ENCODE measurements at regions not wholly inside any gene's neighbourhood (a gene's known extent, or its start where the extent isn't known, plus 50 kb on each side); places are given as distances from the start of the nearest gene placed in this dataset.
"Not testable (repeated sequence)": the region's sequence is repeated elsewhere in the genome, so short reads cannot be mapped to it uniquely, and the experiment has no call there.

DNA sequence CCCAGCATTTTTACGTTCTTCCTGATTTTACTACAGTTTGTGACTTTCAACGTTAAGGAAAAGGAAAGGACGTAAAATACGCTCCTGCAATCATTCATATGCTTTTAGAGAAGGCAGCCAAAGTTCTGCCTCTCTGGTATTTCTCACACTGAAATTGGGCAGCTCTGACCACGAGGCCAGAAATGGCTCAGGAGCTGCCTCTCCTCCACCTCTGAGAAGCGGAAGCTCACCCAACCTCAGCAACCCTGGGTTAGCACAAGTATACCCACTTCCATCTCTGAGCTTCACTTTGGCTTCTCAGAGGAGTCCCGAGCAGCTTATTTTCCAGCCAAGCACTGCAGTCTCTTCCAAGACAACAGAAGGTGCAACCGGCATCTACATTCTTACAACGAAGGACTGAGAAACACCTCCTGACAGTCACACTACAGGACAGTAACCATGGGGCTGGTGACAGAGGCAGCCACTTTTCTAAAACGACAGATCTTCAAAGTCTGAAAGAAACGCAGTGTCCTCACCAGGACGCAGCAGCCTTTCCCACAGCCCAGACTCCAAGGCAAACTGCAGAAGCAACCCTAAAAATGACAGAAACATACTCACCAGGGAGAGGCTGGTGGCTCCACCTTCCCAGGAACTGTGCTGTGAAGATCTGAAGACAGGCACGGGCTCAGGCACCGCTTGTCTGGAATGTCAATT, 373.7 kb downstream of the BCL2L11 start:
- not testable (repeated sequence) for DNase-seq (ENCODE audit: low spot score); H3K36me3 Mint-ChIP-seq (ENCODE audit: low read depth); H3K9me3 Mint-ChIP-seq (ENCODE audit: low read depth); H3K27me3 Mint-ChIP-seq (ENCODE audit: low read depth)
- Mint-ChIP-seq H3K4me1 (ENCODE audit: low read depth) (peaks cover 33% of the 10 kb centered on the region), H3K4me3 (ENCODE audit: unreplicated experiment) (peak overlapping the region; percentile 65), H3K27ac (ENCODE audit: unreplicated experiment) (peak overlapping the region; percentile 70)

DNA sequence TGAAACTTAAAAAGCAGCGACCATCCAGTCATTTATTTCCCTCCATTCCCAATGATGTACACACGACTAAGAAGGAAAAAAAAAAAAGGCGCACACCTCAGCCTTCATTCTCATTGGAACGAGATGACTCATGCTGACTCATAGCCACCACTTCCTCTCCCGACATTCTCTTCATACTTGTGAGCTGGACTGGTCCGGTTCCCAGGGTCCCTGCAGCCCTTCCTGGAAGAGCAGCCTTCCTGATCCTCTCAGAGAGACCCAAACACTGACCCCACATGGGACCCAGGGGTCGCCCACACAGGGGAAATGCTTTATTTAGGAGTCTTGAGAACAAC, 374.2 kb downstream of the BCL2L11 start:
- H3K4me3 Mint-ChIP-seq (ENCODE audit: unreplicated experiment), result peak overlapping the region; percentile 65

DNA sequence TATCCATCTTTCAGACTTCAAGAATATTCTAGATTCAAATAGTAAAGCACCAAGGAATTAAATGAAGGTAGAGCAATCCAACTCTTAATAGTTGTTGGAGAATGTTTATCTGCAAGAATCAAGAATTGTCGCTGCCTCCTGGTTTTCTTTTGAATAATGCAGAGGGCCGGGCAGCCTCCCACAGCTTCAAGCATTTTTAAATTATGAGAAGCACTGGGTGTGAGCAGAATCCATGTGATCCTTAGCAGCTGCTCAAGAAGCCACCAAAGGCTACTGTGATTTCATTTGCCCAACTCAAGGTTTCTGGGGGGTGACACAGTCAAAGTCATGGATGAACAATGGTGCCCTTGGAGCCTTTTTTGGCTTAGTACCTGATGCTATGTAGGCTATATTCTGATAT, 374.9 kb downstream of the BCL2L11 start:
- peaks cover 32% of the 10 kb centered on the region for H3K4me1 Mint-ChIP-seq (ENCODE audit: low read depth)
- peak overlapping the region; percentile 83 for H3K27ac Mint-ChIP-seq (ENCODE audit: unreplicated experiment)
- not testable (repeated sequence) for DNase-seq (ENCODE audit: low spot score); H3K36me3 Mint-ChIP-seq (ENCODE audit: low read depth); H3K4me3 Mint-ChIP-seq (ENCODE audit: unreplicated experiment); H3K27me3 Mint-ChIP-seq (ENCODE audit: low read depth); H3K9me3 Mint-ChIP-seq (ENCODE audit: low read depth)

More for the DNA sequence above, 374.2 kb downstream of the BCL2L11 start:
- H3K9me3 Mint-ChIP-seq (ENCODE audit: low read depth); H3K36me3 Mint-ChIP-seq (ENCODE audit: low read depth); DNase-seq (ENCODE audit: low spot score); H3K27me3 Mint-ChIP-seq (ENCODE audit: low read depth): not testable (repeated sequence)
- peaks cover 33% of the 10 kb centered on the region for H3K4me1 Mint-ChIP-seq (ENCODE audit: low read depth)
- H3K27ac Mint-ChIP-seq (ENCODE audit: unreplicated experiment), result peak overlapping the region; percentile 70

DNA sequence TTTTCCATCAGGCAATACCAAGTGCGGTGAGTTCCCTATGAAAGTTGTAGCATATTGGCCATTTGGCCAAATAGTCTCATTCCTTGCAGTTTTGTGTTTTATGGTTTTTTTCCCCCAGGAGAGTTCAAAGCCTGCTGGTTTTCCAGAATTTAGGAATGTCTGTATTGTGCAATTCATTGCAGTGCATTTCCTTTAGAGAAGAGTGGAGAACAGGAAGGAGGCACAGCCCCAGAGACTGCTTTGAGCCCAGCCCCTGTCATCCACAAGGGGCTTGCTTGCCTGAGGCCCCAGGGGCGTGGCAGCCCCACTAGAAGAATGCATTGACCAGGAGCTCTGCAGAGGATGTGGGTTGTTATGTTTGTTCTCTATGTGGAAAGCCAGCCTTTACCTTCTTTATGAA, 375.5 kb downstream of the BCL2L11 start:
- DNase-seq (ENCODE audit: low spot score), result not testable (repeated sequence)

GRCh38 chr2:111496860-111497259, 376.1 kb downstream of the BCL2L11 start:
- not testable (repeated sequence) for H3K9me3 Mint-ChIP-seq (ENCODE audit: low read depth); DNase-seq (ENCODE audit: low spot score); H3K4me3 Mint-ChIP-seq (ENCODE audit: unreplicated experiment); H3K27me3 Mint-ChIP-seq (ENCODE audit: low read depth); H3K36me3 Mint-ChIP-seq (ENCODE audit: low read depth)
- Mint-ChIP-seq H3K27ac (ENCODE audit: unreplicated experiment) (peak overlapping the region; percentile 41), H3K4me1 (ENCODE audit: low read depth) (peaks cover 24% of the 10 kb centered on the region)

More for the DNA sequence above, 375.5 kb downstream of the BCL2L11 start:
- Mint-ChIP-seq H3K27ac (ENCODE audit: unreplicated experiment) (peak overlapping the region; percentile 83), H3K4me1 (ENCODE audit: low read depth) (peaks cover 29% of the 10 kb centered on the region)
- not testable (repeated sequence) for H3K4me3 Mint-ChIP-seq (ENCODE audit: unreplicated experiment); H3K36me3 Mint-ChIP-seq (ENCODE audit: low read depth); H3K9me3 Mint-ChIP-seq (ENCODE audit: low read depth); H3K27me3 Mint-ChIP-seq (ENCODE audit: low read depth)

GRCh38 chr2:111497270-111497669, 376.6 kb downstream of the BCL2L11 start:
- H3K36me3 Mint-ChIP-seq (ENCODE audit: low read depth); H3K4me3 Mint-ChIP-seq (ENCODE audit: unreplicated experiment); H3K9me3 Mint-ChIP-seq (ENCODE audit: low read depth); DNase-seq (ENCODE audit: low spot score); H3K27me3 Mint-ChIP-seq (ENCODE audit: low read depth): not testable (repeated sequence)
- peaks cover 22% of the 10 kb centered on the region for H3K4me1 Mint-ChIP-seq (ENCODE audit: low read depth)
- peak overlapping the region; percentile 94 for H3K27ac Mint-ChIP-seq (ENCODE audit: unreplicated experiment)

GRCh38 chr2:111500536-111501062, 379.9 kb downstream of the BCL2L11 start:
- DNase-seq (ENCODE audit: low spot score); H3K27ac Mint-ChIP-seq (ENCODE audit: unreplicated experiment); H3K4me3 Mint-ChIP-seq (ENCODE audit: unreplicated experiment); H3K36me3 Mint-ChIP-seq (ENCODE audit: low read depth); H3K27me3 Mint-ChIP-seq (ENCODE audit: low read depth); H3K9me3 Mint-ChIP-seq (ENCODE audit: low read depth): not testable (repeated sequence)
- H3K4me1 Mint-ChIP-seq (ENCODE audit: low read depth), result peaks cover 29% of the 10 kb centered on the region

DNA sequence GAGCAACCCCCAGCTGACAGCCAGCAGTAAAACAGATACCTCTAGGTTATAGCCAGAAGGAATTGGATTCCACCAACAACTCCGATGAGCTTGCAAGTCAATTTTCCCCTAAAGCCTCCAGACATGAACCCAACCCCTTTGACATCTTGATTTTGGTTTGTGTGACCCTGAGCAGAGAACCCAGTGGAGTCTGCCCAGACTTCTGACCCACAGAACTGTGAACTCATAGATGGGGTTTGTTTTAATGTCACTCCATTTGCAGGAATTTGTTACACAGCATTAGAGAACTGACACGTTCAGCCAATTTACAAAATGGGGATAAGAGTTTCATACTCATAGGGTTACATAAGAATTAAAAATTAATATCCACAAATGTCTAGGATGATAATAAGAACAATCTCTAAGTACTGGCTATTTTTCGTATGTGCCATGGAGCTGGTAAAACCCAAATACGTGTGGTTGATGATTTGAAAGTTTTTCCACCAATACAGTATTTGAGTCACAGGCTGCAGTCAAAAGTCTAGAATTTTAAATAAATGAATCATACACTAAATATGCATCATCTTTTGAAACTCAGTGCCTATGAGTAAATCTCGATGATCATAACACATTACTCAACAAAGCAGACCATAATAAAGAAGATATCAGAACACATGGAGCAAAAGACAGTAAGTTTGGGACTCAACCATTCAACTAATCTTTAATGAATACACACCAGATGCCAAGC, 380.0 kb downstream of the ANAPC1 start:
- not testable (repeated sequence) for H3K4me3 Mint-ChIP-seq (ENCODE audit: unreplicated experiment); H3K4me1 Mint-ChIP-seq (ENCODE audit: low read depth); H3K27me3 Mint-ChIP-seq (ENCODE audit: low read depth)

DNA sequence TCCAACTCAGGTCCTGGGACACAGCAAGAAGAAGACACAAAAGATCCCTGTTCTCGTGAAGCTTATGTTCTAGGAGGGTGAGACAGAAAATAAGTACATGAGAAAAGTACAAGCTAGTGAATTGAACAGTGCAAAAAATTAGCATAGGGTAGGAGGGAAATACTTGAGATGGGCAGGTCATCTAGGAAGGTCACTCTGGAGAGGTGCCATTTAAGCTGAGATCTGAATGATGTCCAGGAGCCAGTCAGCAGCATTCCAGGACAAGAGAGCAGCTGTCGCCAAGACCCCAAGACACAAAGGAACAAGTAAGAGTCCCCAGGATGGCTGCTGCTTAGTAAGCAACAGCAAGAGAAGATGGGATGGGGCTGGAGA, 379.4 kb downstream of the ANAPC1 start:
- H3K9me3 Mint-ChIP-seq (ENCODE audit: low read depth); H3K36me3 Mint-ChIP-seq (ENCODE audit: low read depth); H3K4me1 Mint-ChIP-seq (ENCODE audit: low read depth); H3K27me3 Mint-ChIP-seq (ENCODE audit: low read depth); DNase-seq (ENCODE audit: low spot score); H3K4me3 Mint-ChIP-seq (ENCODE audit: unreplicated experiment): not testable (repeated sequence)
- peak overlapping the region; percentile 86 for H3K27ac Mint-ChIP-seq (ENCODE audit: unreplicated experiment)

More for the DNA sequence above, 380.0 kb downstream of the ANAPC1 start:
- H3K27ac Mint-ChIP-seq (ENCODE audit: unreplicated experiment), result peak overlapping the region; percentile 86
- H3K36me3 Mint-ChIP-seq (ENCODE audit: low read depth); DNase-seq (ENCODE audit: low spot score); H3K9me3 Mint-ChIP-seq (ENCODE audit: low read depth): not testable (repeated sequence)

DNA sequence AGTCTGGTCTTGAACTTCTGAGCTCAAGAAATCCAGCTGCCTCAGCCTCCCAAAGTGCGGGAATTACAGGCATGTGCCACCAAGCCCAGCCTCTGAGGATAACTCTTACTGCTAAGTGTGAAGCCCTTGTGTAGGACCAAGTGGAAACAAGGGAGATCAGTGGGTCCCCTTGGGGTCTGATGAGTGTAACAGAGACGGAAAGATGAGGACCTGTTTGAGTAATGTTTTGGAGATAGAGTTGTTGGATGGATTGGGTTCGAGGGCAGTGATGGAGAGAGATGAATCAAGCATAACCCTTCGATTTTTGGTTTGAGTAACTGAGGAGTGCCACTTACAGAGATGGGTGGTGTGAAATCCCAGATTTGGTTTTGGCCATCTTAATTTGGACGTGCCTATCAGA, 378.7 kb downstream of the ANAPC1 start:
- H3K4me1 Mint-ChIP-seq (ENCODE audit: low read depth); H3K4me3 Mint-ChIP-seq (ENCODE audit: unreplicated experiment); DNase-seq (ENCODE audit: low spot score); H3K27me3 Mint-ChIP-seq (ENCODE audit: low read depth); H3K36me3 Mint-ChIP-seq (ENCODE audit: low read depth); H3K27ac Mint-ChIP-seq (ENCODE audit: unreplicated experiment); H3K9me3 Mint-ChIP-seq (ENCODE audit: low read depth): not testable (repeated sequence)

GRCh38 chr2:111506936-111507335, 377.1 kb downstream of the ANAPC1 start:
- not testable (repeated sequence) for H3K36me3 Mint-ChIP-seq (ENCODE audit: low read depth); H3K4me1 Mint-ChIP-seq (ENCODE audit: low read depth); H3K9me3 Mint-ChIP-seq (ENCODE audit: low read depth); H3K27me3 Mint-ChIP-seq (ENCODE audit: low read depth); DNase-seq (ENCODE audit: low spot score); H3K4me3 Mint-ChIP-seq (ENCODE audit: unreplicated experiment); H3K27ac Mint-ChIP-seq (ENCODE audit: unreplicated experiment)

GRCh38 chr2:111509225-111509869, 374.6 kb downstream of the ANAPC1 start:
- DNase-seq (ENCODE audit: low spot score); H3K36me3 Mint-ChIP-seq (ENCODE audit: low read depth); H3K9me3 Mint-ChIP-seq (ENCODE audit: low read depth); H3K27ac Mint-ChIP-seq (ENCODE audit: unreplicated experiment); H3K4me3 Mint-ChIP-seq (ENCODE audit: unreplicated experiment); H3K27me3 Mint-ChIP-seq (ENCODE audit: low read depth): not testable (repeated sequence)
- H3K4me1 Mint-ChIP-seq (ENCODE audit: low read depth), result peaks cover 10% of the 10 kb centered on the region

Measured in chondrocyte (in vitro differentiated cells).